DND-41 (cell line): ENCODE measurements at regions not wholly inside any gene's neighbourhood (a gene's known extent, or its start where the extent isn't known, plus 50 kb on each side); places are given as distances from the start of the nearest gene placed in this dataset.

Source experiments
- CTCF ChIP-seq: IDR thresholded peaks from 2 replicates; pipeline ENCODE4 v1.5.1; 2012; ENCODE audit warnings: borderline replicate concordance, low read length, moderate library complexity, mild to moderate bottlenecking; ENCODE audit not compliant: poor library complexity, severe bottlenecking; ENCODE audit errors: extremely low read depth
- EZH2 ChIP-seq: IDR thresholded peaks from 3 replicates; pipeline ENCODE4 v1.6.1; 2012; ENCODE audit warnings: borderline replicate concordance, low read depth, mild to moderate bottlenecking, moderate library complexity, low read length, inconsistent platforms; ENCODE audit not compliant: severe bottlenecking

DNA sequence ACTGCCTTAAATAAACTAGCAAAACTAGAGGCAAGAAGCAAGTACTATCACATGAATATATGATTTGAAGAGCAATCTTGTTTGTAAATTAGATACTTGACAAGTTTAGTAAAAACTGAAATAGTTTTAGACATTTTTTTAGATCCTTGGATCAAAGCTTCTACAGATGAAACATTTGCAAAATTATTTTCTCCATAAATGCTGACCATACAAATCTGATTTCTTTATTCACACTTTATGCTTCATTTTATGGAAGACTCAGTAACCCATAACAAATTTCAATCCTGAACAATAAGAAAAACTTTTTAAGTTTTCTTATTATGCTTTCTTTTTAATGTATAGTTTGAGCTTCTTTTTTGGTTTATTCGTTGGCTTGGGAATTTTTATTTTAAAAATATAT lies 750.2 kb upstream of the SLITRK5 start:
- TF ChIP-seq CTCF (no peak), EZH2 (no peak)
